Left forelimb (tissue), 1 donor: ENCODE measurements at regions not wholly inside any gene's neighbourhood (a gene's known extent, or its start where the extent isn't known, plus 50 kb on each side); places are given as distances from the start of the nearest gene placed in this dataset.

ENCODE experiments used
- DNase-seq: peaks from one replicate; pipeline ENCODE4 v3.0.0-alpha.2; 2018; ENCODE audit warnings: low spot score

DNA sequence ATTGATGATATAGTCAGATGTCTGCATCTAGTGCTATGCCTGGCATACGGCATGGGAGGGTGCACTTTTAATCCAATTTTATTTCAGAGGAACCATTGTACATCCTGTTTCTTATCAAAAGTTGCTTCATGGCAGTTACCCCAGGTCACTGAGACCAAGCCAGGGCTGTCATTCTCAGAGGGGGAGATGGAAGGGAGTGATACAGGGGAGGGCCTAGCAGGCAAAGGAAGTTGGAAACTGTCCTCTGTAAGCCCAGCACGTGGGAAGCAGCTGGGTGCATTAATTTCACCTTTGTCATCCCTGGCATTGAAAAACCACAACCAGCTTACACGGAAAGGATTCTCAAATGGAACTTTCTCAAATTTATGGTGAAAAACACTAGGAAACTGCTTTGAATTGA is 458.7 kb upstream of the ADAMTS5 start:
- no peak for DNase-seq

DNA sequence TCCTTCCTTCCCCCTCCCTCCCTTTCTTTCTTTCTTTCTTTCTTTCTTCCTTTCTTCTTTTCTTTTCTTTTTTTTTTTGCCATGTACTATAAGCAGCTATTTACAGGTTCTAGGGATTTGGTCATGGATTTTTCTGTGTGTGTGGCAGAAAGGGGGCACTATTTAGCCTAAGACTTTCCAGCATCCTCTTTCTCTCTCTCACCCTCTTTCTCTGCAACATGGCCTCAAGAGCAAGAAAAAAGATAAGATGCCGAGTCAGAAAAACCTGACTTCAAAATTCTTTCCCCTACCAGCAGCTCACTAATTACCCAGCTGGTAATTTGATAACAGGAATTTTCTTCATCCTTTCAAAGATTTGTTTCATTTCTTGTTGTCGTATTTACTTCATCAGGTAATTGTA is 458.3 kb upstream of the ADAMTS5 start:
- DNase-seq, result no peak

DNA sequence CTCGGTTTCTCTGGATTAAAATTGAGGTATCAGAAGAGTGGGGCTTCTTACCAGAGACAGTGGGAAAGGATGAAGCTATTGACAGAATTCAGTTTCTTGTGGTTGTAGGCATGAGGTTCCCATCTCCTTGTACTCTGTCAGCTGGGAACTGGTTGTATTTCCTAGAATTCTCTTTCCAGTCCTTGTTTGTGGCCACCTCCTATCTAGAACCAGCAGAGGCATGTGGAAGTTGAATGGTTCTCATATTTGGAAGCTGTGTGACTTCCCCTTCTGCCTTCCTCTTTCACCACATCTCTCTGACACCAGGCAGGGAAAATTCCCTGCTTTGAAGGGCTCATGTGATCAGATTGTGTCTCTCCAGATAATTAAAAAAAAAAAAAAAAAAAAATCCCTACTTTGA is 457.7 kb upstream of the ADAMTS5 start:
- DNase-seq, result no peak

DNA sequence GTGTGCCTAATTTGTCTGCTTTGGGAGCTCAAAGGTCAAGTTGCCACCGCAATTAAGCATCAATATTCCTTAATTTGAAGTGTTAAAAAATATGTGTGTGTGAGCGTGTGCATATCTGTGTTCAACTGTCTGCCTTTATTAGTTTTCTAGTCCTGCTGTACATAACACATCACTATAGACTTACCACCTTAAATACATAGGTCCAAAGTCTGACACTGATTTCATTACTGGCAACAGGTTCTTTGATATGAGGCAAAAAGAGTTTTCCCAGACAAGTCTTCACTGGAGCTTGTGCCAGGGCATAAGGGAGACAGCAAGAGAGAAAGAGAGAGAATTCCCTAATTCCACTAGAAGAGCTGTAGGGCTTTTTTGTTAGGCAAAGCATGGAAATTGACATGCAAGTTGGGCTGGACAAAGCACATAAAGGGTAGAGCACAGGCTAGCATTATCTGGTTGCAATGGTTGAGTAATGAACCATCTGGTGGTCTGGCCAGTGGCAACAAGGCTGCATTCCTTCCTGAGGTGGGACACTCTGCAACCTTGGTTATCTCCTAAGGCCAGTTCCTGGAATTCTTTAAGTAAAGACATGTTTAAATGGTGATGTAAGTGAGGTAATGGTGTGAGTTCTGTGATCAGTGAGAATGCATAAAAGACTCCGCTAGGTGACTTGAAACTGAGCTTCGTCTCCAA is 457.2 kb upstream of the ADAMTS5 start:
- DNase-seq, result no peak

DNA sequence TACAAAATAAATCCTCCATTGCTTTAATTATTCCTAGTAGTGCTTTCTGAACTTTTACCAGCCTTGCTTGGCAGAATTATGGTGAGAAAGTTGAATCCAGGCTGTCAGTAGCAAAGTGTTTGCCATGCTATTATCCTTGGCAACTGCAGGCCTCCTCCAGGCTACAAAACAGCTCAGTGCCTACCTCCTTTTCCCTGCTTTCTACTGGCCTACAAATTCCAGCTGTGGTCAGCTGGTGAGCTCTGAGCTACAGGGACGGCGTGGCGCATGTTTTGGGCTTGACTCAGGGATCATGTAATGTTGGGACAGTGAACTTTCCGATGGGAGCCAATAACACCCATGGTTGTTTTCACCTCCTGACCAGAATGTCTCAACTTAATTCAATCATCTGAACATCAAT is 456.1 kb upstream of the ADAMTS5 start:
- no peak for DNase-seq

DNA sequence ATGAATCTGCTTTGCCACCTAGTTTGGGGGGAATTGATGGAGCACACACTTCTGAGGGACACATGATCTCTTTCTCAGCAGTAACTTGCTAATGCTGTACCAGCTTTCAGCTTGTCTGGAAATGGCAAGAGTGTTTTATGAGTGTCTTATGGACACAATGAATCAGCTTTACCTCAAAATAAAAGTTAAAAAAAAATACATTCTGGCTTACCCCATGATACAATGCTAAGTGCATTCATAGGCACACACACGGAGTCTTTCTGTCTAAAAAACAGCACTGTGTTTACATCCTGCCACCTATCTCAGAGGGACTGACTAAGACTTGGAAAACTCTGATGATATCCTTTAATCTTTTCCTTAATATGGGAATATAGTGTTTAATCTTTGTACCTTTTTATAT is 455.5 kb upstream of the ADAMTS5 start:
- no peak for DNase-seq

DNA sequence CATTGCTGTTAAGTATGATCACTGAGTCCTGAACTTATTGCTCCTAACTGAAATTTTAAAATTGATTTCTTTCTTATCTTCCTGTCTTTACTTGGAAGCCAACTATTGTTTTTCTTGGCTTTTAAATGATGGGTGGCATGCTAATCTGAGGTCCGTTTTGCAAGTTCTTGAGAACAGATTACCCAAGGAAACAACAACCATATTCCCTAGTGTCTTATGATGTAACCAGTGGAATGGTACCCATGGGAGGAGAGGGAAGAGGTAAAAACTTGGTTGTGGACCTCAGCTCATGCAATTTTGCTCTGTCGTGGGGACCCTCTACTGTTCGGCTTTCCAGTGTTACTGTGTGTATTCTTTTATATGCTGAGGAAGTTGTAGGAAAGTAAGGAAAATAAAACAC is 454.8 kb upstream of the ADAMTS5 start:
- no peak for DNase-seq

DNA sequence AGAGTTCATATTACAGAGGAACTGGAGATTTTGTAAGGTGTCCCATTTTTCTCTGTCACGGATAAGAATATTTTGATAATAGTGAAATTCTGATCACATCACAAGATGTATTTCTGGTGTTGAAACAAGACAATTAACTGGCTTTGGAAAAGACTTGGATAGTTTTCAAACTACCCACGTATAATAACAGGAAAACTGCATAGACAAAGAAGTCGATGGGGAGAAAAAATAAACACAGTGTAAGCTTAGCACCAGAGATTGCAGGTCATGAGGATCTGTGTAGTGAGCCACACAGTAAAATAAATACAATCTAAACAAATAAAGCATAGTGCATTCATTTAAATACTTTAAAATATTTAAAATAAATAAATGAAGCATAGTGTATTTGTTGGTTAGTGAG is 452.3 kb upstream of the ADAMTS5 start:
- DNase-seq, result no peak

DNA sequence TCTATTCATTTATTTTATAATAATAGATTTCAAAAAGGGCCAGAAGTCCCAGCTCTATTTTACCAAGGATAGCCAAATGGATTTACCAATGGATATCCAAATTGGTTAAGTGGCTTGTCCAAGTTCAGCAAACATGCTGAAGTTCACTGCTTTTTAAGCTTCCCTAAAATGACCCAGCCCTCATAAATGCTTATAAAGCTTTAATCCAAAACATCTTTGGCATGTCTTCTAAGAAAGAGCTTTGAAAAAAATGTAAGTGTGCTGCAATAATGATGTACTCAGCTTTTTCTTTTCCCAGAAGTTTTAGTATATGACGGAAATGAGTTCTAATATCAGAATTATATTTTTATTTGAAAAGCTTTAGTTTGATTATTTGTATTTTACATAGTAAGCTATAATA is 451.5 kb upstream of the ADAMTS5 start:
- DNase-seq, result no peak

DNA sequence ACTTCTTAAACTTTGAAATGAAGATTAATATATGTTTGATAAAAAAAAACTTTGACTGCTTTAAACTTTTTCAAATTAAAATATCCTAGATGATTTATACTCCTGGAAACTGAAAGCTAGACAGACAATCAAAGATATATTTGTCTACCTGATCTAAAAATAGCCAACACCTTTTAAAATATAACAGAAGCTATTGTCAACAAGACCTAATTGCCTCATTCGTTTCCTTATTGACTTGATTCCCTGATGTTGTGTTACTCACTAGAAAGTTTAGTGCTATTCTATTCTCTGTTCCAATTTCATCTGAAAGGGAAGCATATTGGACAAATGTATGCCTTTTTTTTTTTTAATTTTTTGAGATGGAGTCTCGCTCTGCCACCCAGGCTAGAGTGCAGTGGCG is 445.6 kb upstream of the ADAMTS5 start:
- DNase-seq, result no peak

DNA sequence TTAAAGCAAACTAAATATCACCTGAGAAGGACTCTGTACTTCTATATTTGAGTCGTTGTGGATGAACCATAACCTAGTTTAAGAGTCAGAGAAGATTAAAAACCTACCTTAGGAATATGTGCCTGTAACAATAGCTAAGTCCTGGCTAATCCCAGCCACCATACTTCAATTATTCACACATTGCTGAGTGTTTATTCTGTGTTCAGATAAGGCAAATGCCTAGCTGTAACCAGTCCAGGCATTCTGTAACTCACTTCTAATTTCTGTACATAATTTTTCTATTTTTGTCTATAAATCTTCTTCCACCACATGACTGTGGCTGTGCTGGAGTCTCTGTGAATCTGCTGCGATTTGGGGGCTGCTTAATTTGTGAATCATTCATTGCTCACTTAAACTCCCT is 441.9 kb upstream of the ADAMTS5 start:
- DNase-seq, result no peak

DNA sequence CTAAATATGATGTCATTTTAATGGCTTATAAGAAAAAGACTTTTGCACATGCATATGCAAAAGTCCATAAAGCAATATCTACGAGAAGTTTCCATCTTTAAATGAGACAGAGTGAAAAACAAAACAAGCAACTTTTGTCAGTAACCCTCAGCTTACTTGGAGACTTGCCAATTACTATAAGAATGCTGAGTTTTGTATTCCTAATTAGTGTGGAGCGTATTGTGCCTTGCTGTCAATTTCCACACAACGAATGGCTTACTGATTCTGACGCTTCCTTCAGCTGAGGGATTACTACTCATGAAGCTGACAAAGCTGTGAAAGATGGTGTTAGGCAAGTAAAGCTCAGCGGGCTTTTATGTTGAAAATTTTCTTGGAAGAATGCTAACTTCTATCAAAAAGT is 440.4 kb upstream of the ADAMTS5 start:
- DNase-seq, result no peak

DNA sequence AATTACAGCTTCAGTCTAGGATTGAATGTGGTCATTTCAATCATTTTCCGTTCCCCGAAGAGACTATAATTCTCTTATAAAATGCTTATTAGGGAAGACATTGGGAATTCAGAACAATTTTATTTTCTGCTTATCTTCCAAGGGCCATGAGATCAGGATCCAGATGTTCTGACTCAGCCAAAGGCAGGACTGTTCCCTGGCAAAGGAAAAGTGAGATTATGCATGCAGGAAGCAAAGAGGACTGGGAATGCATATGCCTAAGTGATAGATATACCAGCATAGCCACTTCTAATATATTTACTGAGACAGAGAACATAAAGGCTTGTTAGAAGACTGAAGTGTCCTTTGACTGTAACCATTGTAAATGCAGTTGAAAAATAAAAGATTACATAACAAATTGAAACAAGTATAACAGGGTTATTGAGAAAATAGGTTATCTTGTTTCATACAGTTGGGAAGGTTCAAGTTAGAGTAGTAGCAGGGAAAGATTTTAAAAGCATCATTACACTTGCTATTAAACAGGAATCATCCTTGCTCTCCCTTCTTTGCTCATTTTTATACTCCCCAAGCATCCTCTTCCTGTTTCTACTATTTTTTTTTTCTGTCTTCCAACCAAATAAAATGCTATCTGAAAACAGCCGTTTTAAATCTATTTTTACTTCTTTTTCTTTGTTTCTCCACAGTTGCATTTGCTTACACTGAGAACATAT is 439.6 kb upstream of the ADAMTS5 start:
- DNase-seq, result no peak

DNA sequence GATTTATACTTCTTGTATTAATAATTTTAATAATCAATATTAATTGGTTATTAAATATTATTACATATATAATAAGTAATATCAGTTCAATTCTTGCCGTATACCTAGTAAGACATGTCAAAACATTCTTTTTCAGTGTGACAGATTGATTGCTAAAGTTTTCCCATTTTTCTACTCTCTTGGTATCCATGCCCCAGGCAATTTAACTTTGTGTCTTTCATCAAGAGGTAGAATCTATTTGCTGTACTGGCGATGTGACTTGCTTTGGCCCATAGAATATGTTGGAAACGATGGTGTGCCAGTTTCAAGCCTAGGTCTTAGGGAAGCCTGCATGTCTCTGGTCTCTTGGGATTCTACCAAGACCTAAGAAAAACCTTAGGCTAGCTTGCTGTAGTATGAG is 436.1 kb upstream of the ADAMTS5 start:
- no peak for DNase-seq

DNA sequence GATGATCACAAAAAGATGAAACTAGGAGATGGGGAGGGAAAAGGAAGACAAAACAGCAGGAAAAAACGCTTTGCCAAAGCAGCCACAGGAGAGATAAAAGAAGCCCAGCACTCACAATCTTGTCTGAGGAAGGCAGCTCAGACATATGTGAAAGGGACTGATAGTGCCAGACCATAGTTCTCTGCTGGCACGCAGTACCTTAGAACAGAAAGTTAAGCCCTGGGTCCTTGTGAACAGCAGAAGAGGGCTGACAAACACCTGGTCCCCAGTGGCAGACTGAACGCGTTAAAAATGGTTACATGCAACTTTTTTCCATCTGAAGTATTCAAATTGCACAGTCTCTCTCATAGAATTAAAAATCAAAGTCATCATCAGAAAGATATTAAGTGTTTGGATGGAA is 433.2 kb upstream of the ADAMTS5 start:
- no peak for DNase-seq

DNA sequence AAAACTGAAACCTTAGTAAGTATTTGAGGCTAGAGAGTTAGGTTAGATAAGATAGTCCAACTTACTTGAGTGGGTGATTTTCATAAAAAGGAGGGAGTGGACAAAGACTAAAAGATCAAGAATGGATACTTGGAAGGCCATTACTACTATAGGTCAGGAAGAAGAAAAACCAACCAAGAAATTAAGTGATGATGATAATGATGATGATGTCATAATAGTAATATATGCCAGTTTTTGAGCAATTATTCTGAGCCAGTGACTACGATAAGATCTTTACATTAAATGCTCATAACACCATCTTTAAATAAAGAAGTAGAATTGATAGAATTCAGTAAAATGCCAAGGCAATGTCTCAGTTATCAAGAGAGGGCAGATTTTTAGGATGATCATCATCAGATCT is 430.7 kb upstream of the ADAMTS5 start:
- DNase-seq, result no peak

DNA sequence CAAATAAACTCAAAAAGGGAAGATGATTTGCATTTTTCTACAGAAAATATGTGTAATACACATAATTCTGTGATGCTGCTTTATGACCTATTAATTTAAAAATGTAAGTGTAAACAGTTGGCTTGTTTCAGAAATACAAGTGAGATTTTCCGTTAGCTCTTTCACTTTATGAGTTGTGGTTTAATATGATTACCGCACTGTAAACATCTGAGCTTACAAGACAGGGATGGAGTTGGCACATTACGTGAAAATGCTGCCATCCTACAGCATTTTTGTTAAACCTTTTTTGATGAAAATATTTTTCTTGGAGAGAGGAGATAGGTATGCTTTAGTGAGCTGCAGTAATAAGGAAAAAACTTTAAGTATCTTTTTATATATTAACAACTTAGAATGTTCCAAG is 426.8 kb upstream of the ADAMTS5 start:
- no peak for DNase-seq

DNA sequence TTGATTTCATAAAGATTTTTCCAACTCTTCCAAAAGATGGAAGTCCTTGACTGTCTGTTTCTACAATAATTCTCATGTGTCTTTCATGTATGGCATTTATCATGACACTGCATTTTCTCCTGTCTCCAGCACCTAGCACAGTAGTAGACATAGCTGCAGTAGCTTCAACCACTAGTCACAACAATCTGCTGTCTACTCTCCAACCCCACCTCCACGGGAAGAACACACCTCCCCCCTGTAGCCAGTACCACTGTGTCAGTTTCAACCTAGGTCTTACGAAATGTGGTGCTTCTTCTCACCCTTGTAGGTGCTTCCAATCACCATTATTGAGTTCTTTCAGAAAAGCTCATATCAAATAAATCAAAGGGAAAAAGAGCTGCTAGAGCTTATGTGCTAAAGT is 425.1 kb upstream of the ADAMTS5 start:
- DNase-seq, result no peak

DNA sequence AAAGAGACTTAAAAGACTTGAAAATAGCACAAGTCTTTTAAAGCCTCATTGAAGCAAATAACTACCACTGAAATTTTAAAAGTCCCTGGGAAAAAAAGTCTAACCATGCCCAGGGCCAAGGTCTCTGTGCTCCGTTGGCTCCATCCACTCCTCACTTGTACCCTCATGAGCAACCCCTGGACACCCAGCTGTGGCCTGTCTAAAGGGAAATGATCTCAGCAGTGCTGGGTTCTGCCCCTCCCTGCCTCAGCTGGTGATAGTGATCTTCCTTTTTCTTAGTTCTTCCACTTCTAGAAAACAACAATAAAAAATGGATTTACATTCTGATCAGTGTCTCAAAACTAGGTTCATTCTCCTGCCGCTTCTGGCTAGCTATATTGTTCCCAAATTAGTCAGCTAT is 423.5 kb upstream of the ADAMTS5 start:
- no peak for DNase-seq

DNA sequence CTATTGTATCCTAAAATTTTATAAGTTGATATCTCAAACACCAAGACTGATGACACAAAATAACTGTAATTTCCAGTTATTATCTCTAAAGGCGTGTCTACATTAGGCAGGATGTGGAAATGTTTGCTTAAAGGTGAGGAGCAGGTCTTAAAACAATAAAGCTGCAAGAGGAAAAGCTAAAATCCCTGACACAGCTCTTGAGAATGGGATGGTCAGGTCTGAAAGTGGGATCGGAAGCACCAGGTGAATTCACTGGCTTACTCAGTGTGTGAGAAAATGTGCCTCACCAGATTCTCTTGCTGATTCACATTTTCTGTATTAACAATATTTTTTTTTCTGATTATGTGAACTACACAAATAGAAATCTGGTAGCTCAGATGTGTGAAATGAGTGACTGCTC is 421.9 kb upstream of the ADAMTS5 start:
- no peak for DNase-seq

DNA sequence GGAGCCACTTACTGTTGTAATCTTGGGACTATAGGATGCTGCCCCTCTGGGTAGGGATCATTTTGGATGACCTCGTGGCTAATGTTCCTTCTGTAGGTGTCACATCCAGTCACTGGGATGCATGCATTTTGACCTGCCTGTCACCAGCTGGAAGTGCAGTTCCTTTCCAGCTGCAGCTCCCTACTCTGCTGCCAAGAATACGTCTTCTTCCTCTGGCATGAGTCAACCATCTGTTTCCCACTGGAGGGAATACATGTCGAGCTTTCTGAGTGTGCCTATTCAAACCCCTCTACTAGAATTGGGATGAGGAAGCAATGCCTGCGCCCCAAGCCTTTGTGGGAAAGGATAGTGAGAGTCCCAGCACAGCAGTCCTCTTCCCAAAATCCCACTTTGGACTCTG is 415.5 kb upstream of the ADAMTS5 start:
- no peak for DNase-seq

DNA sequence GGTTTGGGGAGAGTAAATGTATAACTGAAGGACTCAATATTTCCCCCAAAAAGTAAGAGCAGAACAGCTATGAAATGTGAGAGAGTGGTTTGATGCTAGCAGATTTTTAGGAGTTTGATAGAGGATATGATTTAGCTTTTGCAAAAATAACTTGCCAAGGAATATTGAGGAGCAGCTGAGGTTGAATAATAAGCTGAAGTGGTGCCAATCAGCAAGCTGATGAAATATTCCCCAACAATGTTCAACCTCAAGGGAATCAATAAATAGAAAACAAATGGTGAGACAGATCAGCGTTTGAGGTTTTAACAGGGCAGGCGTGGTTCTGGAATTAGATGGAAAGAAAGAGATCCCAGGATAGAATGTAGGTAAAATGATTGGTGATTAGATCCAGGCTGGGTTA is 413.4 kb upstream of the ADAMTS5 start:
- DNase-seq, result no peak

DNA sequence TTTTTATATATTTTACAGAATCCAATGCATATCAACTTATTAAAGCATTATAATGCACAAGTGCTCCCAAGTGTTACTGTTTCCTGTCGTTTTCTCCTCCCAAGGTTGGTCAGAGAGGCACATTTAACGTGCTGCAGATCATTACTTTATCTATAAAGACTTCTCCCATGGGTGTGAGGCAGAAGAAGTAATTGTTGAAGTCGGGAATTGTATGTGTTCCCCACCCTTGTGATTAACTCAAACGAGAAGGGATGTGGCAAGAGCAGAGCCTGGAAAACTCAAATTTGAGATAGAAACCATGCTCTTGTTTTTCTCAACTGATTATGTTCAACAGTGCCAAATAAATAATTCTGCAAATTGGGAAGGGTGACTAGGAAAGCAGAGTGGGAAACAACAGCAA is 412.5 kb upstream of the ADAMTS5 start:
- no peak for DNase-seq

DNA sequence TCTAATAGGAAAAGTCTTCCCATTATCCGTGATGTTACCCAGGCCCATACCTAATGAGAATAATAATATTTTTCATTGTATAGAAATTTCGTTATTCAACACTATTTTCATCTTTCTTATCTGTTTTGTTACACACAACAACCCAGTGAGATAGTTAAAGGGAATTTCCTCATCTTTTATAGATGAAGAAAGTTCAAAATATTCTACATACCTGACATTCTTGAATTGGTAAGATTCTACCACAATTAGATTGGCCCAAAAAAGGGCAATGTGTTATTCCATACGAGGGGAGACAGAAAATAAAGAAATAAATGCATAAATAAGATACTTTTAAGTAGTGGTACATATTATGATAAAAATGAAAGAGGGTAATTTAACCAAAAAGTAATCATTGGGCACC is 405.5 kb upstream of the ADAMTS5 start:
- no peak for DNase-seq
